ENCODE measurements at regions not wholly inside any gene's neighbourhood (a gene's known extent, or its start where the extent isn't known, plus 50 kb on each side); places are given as distances from the start of the nearest gene placed in this dataset.

GRCh38 chr14:25942090-25942489 is 655.7 kb downstream of the NOVA1 start:
- H3K4me3 ChIP-seq (ENCODE audit: low read length) = no peak overlapping the region
- DNase-seq (ENCODE audit: low read depth) = no peak
- TF ChIP-seq CTCF (IDR thresholded peaks at IDR 0.05; ENCODE audit: insufficient read depth, low read depth, low read length, missing control alignments) = no peak

GRCh38 chr14:25933731-25934130 is 664.1 kb downstream of the NOVA1 start:
- H3K4me3 ChIP-seq (ENCODE audit: low read length) = no peak overlapping the region
- TF ChIP-seq CTCF (IDR thresholded peaks at IDR 0.05; ENCODE audit: insufficient read depth, low read depth, low read length, missing control alignments) = no peak
- DNase-seq (ENCODE audit: low read depth) = no peak

GRCh38 chr14:25929881-25930615 is 667.8 kb downstream of the NOVA1 start:
- no peak overlapping the region for H3K4me3 ChIP-seq (ENCODE audit: low read length)
- DNase-seq (ENCODE audit: low read depth) = no peak
- no peak for TF ChIP-seq CTCF (IDR thresholded peaks at IDR 0.05; ENCODE audit: insufficient read depth, low read depth, low read length, missing control alignments)

- DNase-seq (ENCODE audit: low read depth) = no peak
- TF ChIP-seq CTCF (IDR thresholded peaks at IDR 0.05; ENCODE audit: insufficient read depth, low read depth, low read length, missing control alignments) = no peak
- H3K4me3 ChIP-seq (ENCODE audit: low read length) = no peak overlapping the region
These were observed 686.0 kb downstream of the NOVA1 start for GRCh38 chr14:25911831-25912230.

- TF ChIP-seq CTCF (IDR thresholded peaks at IDR 0.05; ENCODE audit: insufficient read depth, low read depth, low read length, missing control alignments) = no peak
- DNase-seq (ENCODE audit: low read depth) = peak; percentile 81
These were observed 688.6 kb downstream of the NOVA1 start for GRCh38 chr14:25909045-25909747.

GRCh38 chr14:25908277-25909044 is 689.4 kb downstream of the NOVA1 start:
- TF ChIP-seq CTCF (IDR thresholded peaks at IDR 0.05; ENCODE audit: insufficient read depth, low read depth, low read length, missing control alignments) = no peak
- no peak for DNase-seq (ENCODE audit: low read depth)
- H3K4me3 ChIP-seq (ENCODE audit: low read length) = no peak overlapping the region

More at GRCh38 chr14:25909045-25909747, 688.6 kb downstream of the NOVA1 start:
- no peak overlapping the region for H3K4me3 ChIP-seq (ENCODE audit: low read length)

Data from epithelial cell of esophagus (primary cell).